ENCODE measurements at regions not wholly inside any gene's neighbourhood (a gene's known extent, or its start where the extent isn't known, plus 50 kb on each side); places are given as distances from the start of the nearest gene placed in this dataset.

DNA sequence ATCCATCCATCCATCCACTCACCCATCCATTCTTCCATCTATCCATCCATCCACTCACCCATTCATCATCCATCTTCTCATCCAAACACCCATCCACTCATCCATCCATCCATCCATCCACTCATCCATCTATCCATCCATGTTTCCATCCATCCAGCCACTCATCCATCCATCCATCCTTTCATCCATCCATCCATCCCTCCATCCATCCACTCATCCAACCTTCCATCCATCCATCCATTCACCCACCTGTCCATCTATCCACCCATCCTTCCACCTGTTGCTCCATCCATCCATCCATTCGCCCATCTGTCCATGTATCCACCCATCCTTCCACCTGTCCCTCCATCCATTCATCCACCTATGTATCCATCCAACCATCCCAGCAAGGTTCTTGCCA lies 378.4 kb upstream of the PFKP start:
- Histone ChIP-seq H3K27ac (ENCODE audit: low read depth in 2 of 2, low read length in 2 of 2) (no peak overlapping the region), H3K9me3 (ENCODE audit: control insufficient read depth in 2 of 3, insufficient read depth in 1 of 3, low read length in 3 of 3) (no peaks in the 10 kb centered on the region), H3K36me3 (ENCODE audit: control insufficient read depth in 2 of 3, insufficient read depth in 3 of 3, low read length in 3 of 3) (no peaks in the 10 kb centered on the region), H3K27me3 (ENCODE audit: control insufficient read depth, insufficient read depth, low read length) (no peaks in the 10 kb centered on the region), H3K9ac (ENCODE audit: low read length in 3 of 3) (no peak overlapping the region), H3K4me1 (ENCODE audit: control insufficient read depth in 2 of 3, insufficient read depth in 2 of 3, low read depth in 1 of 3, low read length in 3 of 3) (no peaks in the 10 kb centered on the region), H3K4me3 (ENCODE audit: low read length in 3 of 3) (no peak overlapping the region)
- FAIRE-seq (no peak), DNase-seq (no peak)
- no peak for TF ChIP-seq CTCF (IDR thresholded peaks at IDR 0.05; ENCODE audit: borderline replicate concordance, extremely low read depth, insufficient read depth)
- intact Hi-C loops (cut with DNase I) = no loop called here

DNA sequence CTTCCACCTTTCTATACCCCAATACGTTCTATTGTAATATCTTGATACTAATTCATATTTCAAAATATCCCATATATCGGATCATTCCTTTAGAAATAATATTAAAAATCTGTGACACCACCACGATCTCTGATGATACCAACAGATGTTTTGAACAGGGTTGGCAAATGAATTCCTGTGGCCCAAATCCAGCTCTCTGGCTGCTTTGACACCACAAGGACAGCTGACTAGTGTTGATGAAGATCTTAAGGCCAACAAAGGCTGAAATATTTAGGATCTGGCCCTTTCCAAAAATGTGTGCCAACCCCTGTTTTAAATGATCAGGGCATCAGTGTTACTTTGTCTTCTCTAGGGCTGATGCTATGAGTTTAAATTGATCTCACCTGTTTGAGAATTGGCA lies 380.7 kb upstream of the PFKP start:
- intact Hi-C loops (cut with DNase I) = no loop called here

DNA sequence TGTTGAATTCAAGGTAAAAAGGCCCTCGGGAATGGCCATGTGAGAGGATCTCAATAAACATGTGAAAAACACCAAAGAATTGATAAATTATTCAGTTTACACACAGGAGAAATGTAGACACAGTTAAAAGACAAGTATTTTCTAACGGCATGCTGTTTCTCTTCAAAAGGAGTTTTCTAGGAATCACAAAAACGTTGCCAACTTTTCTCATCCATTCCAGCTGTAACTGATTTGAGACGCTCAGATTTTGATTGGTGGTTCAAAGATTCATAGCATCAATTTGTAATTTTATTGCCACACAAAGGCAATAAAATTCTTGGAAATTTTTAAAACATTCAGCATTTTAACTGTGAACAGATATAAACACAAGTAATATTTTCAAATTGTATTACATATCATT lies 384.9 kb upstream of the PFKP start:
- no peaks in the 10 kb centered on the region for H3K27me3 ChIP-seq (ENCODE audit: control insufficient read depth, insufficient read depth, low read length)
- DNase-seq = peak in 2 of 5 donors; percentile 32 to 59
- no peak overlapping the region for H3K4me3 ChIP-seq (ENCODE audit: low read length in 3 of 3)
- no peak overlapping the region for H3K27ac ChIP-seq (ENCODE audit: low read depth in 2 of 2, low read length in 2 of 2)
- FAIRE-seq = no peak
- H3K9me3 ChIP-seq (ENCODE audit: control insufficient read depth in 2 of 3, insufficient read depth in 1 of 3, low read length in 3 of 3) = no peaks in the 10 kb centered on the region
- H3K36me3 ChIP-seq (ENCODE audit: control insufficient read depth in 2 of 3, insufficient read depth in 3 of 3, low read length in 3 of 3) = no peaks in the 10 kb centered on the region
- no peak for TF ChIP-seq CTCF (IDR thresholded peaks at IDR 0.05; ENCODE audit: borderline replicate concordance, extremely low read depth, insufficient read depth)
- intact Hi-C loops (cut with DNase I) = no loop called here
- H3K4me1 ChIP-seq (ENCODE audit: control insufficient read depth in 2 of 3, insufficient read depth in 2 of 3, low read depth in 1 of 3, low read length in 3 of 3) = no peaks in the 10 kb centered on the region
- no peak overlapping the region for H3K9ac ChIP-seq (ENCODE audit: low read length in 3 of 3)

More for the DNA sequence above, 380.7 kb upstream of the PFKP start:
- H3K9ac ChIP-seq (ENCODE audit: low read length in 3 of 3) = no peak overlapping the region
- H3K9me3 ChIP-seq (ENCODE audit: control insufficient read depth in 2 of 3, insufficient read depth in 1 of 3, low read length in 3 of 3) = no peaks in the 10 kb centered on the region
- no peaks in the 10 kb centered on the region for H3K27me3 ChIP-seq (ENCODE audit: control insufficient read depth, insufficient read depth, low read length)
- H3K27ac ChIP-seq (ENCODE audit: low read depth in 2 of 2, low read length in 2 of 2) = no peak overlapping the region
- H3K4me1 ChIP-seq (ENCODE audit: control insufficient read depth in 2 of 3, insufficient read depth in 2 of 3, low read depth in 1 of 3, low read length in 3 of 3) = no peaks in the 10 kb centered on the region
- no peak overlapping the region for H3K4me3 ChIP-seq (ENCODE audit: low read length in 3 of 3)
- FAIRE-seq (no peak), DNase-seq (no peak)
- no peaks in the 10 kb centered on the region for H3K36me3 ChIP-seq (ENCODE audit: control insufficient read depth in 2 of 3, insufficient read depth in 3 of 3, low read length in 3 of 3)
- no peak for TF ChIP-seq CTCF (IDR thresholded peaks at IDR 0.05; ENCODE audit: borderline replicate concordance, extremely low read depth, insufficient read depth)

- intact Hi-C loops (cut with DNase I) = no loop called here
- H3K4me3 ChIP-seq (ENCODE audit: low read length in 3 of 3) = no peak overlapping the region
- H3K9ac ChIP-seq (ENCODE audit: low read length in 3 of 3) = no peak overlapping the region
- no peak overlapping the region for H3K27ac ChIP-seq (ENCODE audit: low read depth in 2 of 2, low read length in 2 of 2)
- no peaks in the 10 kb centered on the region for H3K27me3 ChIP-seq (ENCODE audit: control insufficient read depth, insufficient read depth, low read length)
- FAIRE-seq = no peak
- H3K36me3 ChIP-seq (ENCODE audit: control insufficient read depth in 2 of 3, insufficient read depth in 3 of 3, low read length in 3 of 3) = no peaks in the 10 kb centered on the region
- H3K9me3 ChIP-seq (ENCODE audit: control insufficient read depth in 2 of 3, insufficient read depth in 1 of 3, low read length in 3 of 3) = no peaks in the 10 kb centered on the region
- no peak for TF ChIP-seq CTCF (IDR thresholded peaks at IDR 0.05; ENCODE audit: borderline replicate concordance, extremely low read depth, insufficient read depth)
- DNase-seq = peak in 1 of 5 donors; percentile 1
- no peaks in the 10 kb centered on the region for H3K4me1 ChIP-seq (ENCODE audit: control insufficient read depth in 2 of 3, insufficient read depth in 2 of 3, low read depth in 1 of 3, low read length in 3 of 3)
Observed at GRCh38 chr10:2681891-2682290, 385.5 kb upstream of the PFKP start.

Data from kidney (tissue), 13 donors.